HG02840 (cell line): ENCODE measurements at regions not wholly inside any gene's neighbourhood (a gene's known extent, or its start where the extent isn't known, plus 50 kb on each side); places are given as distances from the start of the nearest gene placed in this dataset.

Source experiments
- ATAC-seq: cut with Tn5 transposase; IDR thresholded peaks from one replicate; pipeline ENCODE4 v1.9.1; 2021; ENCODE audit warnings: mild to moderate bottlenecking, moderate library complexity, moderate number of reproducible peaks; ENCODE audit not compliant: unreplicated experiment, low FRiP score

DNA sequence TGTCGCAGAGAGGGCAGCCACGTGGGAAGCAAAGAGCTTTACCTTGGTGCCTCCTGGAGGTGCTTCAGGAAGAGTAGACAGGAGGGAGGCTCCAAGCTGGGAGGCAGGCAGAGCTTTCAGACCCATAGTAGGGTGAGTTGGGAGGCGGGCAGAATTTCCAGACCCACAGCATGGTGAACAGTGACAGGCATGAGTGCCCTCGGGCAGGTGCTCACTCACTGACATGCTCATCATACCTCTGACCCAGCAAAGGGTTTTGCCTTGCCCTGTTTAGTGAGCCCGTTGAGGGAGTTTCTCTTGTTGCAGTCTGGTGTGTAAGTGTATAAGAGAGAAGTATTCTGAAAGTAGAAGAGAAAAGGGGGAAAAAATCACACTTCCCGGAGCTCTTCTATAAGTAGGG is 86.4 kb upstream of the NTM start:
- no peak for ATAC-seq

DNA sequence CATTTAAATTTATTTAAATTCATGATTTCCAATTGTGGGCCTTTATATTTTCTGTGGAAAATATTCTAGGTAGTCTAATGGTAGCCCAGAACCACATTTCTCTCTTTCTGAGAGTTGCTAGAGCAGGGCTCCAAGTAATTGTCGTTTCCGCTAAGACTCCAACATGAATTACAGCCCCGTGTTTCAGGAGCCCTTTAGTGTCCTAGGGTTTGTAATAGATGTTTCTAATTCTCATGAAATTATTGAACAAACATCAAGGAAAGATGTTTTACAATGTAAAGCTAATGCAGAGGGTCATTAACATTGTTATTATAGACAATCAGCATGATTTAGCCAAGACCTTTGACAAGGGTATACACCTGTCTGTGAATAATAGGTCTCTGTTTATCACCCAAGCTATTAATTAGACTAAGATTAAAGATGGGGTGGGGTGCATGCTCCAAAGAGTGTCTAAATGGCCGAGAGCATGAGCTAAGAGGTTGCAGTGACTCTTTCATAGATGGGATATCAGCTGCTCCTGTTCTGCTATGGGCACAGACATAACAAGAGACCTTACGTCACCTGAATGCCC is 81.8 kb upstream of the NTM start:
- no peak for ATAC-seq

DNA sequence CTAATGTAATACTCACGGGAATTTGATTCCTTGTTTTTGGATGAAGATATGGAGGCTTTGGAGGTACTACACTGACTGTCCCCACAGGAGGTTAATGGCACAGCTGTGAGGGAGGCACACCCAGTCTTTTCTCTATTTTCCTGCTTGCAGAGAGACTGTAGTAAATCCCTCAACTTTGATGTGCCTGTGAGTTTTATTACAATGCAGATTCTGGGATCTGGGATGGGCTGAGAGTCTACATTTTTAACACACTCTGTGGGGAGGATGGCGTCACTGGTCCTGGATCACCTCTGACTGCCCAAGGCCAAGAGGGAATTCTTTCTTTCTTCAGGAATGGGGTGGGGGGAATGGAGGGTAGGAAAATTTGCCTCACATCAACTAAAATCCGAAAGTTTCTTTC is 80.2 kb upstream of the NTM start:
- ATAC-seq: no peak

DNA sequence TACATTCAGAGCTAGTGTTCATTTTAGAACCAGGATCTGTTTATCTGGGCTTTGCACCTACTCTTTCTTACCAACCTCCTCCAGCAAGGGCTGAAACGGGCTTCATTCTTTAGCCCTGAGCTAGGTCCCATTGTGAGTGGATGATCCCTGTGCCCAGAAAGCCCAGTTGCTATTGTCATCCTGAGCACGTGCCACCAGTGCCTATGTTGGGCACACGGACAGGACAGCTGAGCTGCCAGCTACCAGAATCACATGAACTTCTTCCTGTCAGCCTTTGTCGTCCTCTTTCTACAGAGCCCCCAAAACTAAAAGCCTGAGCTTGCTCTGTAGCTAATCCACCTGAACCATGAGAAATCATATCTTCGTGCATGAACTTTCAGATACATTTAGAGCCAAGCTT is 74.4 kb upstream of the NTM start:
- no peak for ATAC-seq

DNA sequence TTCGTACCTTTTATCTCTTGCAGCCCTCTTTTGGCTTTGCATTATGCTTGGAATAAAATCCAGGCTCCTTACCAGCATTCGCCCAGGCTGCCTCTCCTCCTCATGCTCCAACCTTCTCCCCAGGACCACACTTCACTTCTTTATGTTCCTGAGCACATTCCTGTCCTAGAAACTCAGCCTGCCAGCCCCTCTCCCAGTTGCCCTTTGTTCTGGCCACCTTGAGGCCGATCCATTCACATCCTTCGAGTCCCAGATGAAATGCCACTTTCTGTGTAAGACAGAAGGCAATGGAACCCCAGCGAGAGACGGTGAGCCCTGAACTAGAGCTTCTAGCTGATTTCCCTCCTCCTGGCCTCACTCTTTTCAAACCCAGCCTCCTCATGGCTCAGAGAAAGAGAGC is 73.0 kb upstream of the NTM start:
- no peak for ATAC-seq

DNA sequence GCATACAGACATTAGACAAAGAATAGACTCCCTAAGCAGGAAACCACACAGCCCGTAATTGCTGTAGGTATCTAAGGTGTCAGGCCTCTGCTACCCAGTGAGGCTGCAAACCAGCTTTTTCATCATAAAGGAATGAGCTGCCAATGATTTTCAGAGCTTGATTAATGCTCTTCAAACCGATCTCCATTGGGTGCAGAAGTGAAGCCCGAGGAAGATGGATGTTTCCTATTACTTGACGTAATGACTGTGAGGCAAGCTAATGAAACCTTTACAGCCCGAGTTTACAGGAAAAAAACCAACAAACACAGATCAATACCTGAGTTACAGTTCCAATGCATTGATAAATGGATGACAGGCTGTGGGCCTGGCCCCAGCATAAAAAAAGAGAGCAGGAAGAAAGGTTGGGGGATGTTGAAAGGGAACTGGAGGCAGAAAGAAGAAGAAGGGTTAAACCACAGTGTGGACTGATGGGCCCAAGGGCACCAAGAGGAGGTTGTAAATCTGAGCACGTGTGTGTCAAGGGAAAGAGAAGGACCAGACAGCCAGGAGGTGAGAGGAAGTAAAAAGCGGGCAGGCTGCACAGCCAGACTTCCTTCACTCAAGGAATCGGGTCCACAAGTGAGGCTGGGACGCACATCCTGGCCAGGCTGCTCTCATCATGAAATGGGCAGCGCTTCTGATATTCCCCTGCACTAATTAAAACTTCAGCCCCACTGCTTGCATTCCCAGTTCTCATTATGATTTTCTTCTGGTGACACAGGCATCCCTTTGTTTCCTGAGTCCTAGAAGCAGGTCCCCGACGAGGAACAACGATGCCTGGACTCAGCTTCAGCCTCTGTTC is 70.6 kb upstream of the NTM start:
- no peak for ATAC-seq

DNA sequence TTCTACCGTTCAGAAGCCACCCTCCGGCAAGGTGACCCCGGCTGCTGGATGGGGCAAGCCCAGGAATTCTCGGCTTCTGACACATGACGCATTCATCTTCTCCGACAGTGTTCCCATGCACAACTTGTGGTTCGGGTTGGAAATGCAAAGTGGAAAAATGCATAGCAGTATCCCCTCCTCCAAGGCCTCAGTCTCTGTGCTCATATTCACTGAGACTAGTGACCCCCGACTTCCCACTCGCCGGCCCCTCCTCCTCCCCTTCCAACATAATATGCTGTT is 70.0 kb upstream of the NTM start:
- ATAC-seq: no peak

DNA sequence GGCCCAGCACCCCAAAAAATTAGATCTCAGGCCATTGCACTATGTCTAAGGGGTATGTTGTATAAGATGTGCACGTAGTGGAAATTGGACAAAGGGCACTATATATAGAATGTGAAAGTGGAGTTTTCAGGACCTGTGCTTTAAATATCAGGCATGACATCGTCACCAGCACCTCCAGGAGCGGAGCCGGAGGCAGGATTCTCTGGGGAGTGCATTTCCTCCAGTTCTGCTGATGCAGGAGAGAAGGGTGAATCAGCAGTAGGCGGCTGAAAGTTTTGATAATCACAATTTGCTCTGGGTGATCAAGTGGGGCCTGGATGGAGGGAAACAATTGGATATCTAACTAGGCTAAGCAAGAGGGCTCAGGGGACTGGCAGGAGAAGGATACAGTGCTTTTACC is 69.1 kb upstream of the NTM start:
- ATAC-seq: no peak

DNA sequence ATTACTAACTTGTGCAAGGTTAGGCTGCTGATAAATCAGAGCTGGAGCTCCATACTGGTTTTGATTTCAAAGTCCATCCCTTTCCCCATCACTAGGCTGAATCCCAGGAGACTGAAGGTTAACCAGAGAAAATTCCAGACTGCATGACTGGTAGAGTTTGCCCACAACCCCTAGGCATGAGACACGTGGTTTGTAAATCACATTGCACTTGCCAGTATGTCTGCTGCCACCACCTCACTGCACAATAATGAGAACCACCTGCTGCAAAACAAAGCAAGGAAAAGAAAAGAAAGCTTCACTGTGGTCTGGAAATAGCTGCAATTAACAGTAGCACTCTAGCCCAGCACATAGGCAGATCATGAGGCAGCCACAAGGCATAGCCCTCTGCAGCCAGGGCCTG is 67.6 kb upstream of the NTM start:
- ATAC-seq: no peak

DNA sequence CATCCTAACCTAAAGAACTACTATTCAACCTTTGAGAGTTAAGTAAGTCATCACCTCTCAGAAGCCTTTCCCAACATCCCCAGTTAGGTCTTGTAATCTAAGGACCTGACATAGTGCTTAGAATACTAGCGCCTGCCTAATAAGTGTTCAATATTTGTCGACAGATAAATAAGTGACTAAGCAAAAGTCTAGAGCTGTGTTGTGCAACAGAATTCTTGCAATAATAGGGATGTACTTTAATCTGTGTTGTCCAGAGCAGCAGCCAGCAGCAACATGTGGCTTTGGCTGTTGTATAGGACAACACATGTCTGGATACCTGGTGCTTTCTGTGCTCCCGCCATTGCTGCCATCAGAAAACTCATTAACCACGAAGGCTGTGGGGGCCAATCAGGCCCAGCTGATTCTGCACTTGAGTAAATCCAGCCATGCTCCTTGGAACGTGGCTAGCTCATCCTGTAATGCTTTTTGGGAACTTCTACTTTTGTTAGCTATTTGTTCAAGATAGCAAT is 66.8 kb upstream of the NTM start:
- no peak for ATAC-seq

DNA sequence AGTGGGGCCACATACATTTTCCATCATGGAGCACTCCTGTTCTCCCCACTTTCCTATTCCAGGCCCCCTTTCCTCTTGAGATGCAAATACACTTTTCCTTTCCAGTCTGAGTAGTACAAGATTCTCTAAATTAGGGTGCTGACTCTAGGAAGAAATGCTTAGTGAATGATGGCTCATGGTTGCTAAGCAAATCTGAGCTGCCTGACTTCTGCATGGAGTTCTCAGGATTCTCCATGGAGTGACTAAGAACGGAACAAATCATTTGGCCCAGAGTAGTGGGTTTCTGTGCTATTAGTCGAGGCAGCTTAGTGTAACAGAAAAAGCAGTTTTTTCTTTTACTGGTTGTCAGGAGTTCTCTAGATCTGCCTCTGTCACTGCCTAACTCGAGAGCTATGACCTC is 65.4 kb upstream of the NTM start:
- no peak for ATAC-seq

DNA sequence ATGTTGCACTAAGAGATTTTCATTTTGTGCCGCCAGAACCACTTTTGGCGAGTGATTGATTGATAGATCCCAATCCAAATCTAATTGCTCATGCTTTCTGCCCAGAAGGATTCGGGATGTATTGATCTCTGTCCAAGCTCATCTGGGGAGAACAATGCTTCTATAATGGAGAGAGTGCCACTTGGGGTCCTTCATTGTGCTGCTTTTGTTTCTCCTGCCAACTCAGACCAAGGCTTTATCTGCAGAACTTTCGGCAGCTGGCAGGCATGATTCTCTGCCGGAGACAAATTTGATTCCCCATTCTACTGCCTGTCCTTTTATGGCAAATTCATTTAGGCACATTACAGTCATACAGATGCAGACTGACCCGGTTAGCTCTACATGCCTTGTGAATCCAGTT is 62.9 kb upstream of the NTM start:
- ATAC-seq: no peak

DNA sequence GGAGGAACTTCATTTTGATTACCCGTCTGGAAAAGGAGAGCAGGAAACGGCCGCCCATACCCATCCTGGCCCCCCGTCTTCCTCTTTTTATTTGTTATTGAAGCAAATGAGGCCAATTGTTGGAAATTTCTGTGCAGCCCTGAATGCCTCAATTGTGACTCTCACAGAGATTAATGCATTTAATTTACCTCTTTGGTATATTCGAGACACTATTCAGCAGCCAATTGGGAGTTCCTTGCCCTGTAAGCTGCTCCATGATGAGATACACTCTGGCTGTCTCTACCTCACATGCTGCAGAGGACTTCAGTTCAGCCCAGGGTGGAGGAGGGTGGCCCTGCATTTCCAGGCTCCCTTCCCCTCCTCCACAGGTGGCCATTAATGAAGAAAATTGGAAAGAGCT is 60.6 kb upstream of the NTM start:
- no peak for ATAC-seq

DNA sequence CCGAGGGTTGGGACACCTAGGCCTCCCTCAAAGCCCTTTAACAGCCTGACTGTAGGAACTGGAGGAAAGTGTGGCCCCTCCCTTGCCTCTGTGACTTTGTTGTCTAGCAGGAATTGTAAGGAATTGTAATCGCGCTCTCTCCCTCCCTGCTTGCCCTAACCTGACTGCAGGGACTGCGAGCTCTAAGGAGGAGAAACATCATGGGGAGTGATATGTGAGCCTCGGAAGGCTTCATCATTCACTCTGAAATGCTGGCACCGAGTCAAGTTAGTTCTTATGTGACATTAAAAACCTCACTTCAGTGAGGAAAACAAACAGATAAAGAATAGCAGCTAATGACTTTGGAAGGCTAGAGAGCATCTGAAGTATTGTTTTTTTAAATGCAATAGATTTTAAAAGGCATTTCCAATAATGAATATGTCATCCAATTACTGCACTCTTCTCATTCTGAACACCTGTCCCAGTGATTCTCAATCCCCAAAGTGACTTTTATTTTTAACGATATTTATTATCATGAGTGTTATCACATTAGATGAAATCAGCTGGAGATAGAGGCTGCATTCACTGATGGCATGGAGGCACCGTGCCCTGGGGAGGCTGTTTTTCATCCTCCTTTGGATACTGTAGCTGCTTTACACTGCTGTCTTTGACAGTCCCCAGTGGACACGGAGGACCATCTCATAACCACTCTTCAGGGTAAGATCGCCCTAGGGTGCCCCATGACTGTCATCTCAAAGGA is 58.5 kb upstream of the NTM start:
- ATAC-seq: no peak
